Fibroblast of pulmonary artery (primary cell): ENCODE measurements at regions not wholly inside any gene's neighbourhood (a gene's known extent, or its start where the extent isn't known, plus 50 kb on each side); places are given as distances from the start of the nearest gene placed in this dataset.

Source experiments
- DNase-seq: peaks from one replicate; pipeline ENCODE4 v3.0.0-alpha.2; 2010; ENCODE audit warnings: low read depth
- H3K4me3 ChIP-seq: replicated peaks from 2 replicates; pipeline ENCODE4 v1.5.1; 2011; ENCODE audit warnings: low read depth, mild to moderate bottlenecking, control low read depth, low read length, moderate library complexity
- CTCF ChIP-seq: IDR thresholded peaks from 2 replicates; pipeline ENCODE4 v1.5.1; 2011; ENCODE audit warnings: mild to moderate bottlenecking, control low read depth, low read length, inconsistent platforms; ENCODE audit errors: missing control alignments

GRCh38 chr9:26112724-26113123 is 434.5 kb upstream of the TUSC1 start:
- no peak overlapping the region for H3K4me3 ChIP-seq
- DNase-seq: no peak
- no peak for TF ChIP-seq CTCF

GRCh38 chr9:26086396-26086795 is 408.2 kb upstream of the TUSC1 start:
- no peak for TF ChIP-seq CTCF
- no peak overlapping the region for H3K4me3 ChIP-seq
- DNase-seq: no peak

GRCh38 chr9:26081847-26082246 is 403.6 kb upstream of the TUSC1 start:
- TF ChIP-seq CTCF: no peak
- no peak for DNase-seq
- no peak overlapping the region for H3K4me3 ChIP-seq

GRCh38 chr9:26078706-26079105 is 400.5 kb upstream of the TUSC1 start:
- no peak for DNase-seq
- no peak overlapping the region for H3K4me3 ChIP-seq
- no peak for TF ChIP-seq CTCF

- no peak for TF ChIP-seq CTCF
- no peak for DNase-seq
- H3K4me3 ChIP-seq: no peak overlapping the region
Observed at GRCh38 chr9:26077860-26078259, 399.6 kb upstream of the TUSC1 start.

GRCh38 chr9:26067608-26068007 is 389.4 kb upstream of the TUSC1 start:
- TF ChIP-seq CTCF: no peak
- no peak overlapping the region for H3K4me3 ChIP-seq
- no peak for DNase-seq

GRCh38 chr9:26066237-26066636 is 388.0 kb upstream of the TUSC1 start:
- no peak overlapping the region for H3K4me3 ChIP-seq
- TF ChIP-seq CTCF: no peak
- no peak for DNase-seq
